Subcutaneous abdominal adipose tissue (tissue), 5 donors: ENCODE measurements at regions not wholly inside any gene's neighbourhood (a gene's known extent, or its start where the extent isn't known, plus 50 kb on each side); places are given as distances from the start of the nearest gene placed in this dataset.

Experiments used
- H3K27ac ChIP-seq: one replicate; pipeline ENCODE4 v1.7.0; 2013; ENCODE audit warnings: low read depth, mild to moderate bottlenecking, inconsistent platforms, low read length, moderate library complexity
- H3K27me3 ChIP-seq, 5 donors: one replicate each; pipeline ENCODE4 v1.7.0; 2013; ENCODE audit warnings: low read length in 5 of 5, inconsistent platforms in 1 of 5; ENCODE audit not compliant: control insufficient read depth in 5 of 5, insufficient read depth in 4 of 5
- H3K36me3 ChIP-seq, 5 donors: one replicate each; pipeline ENCODE4 v1.7.0; 2013; ENCODE audit warnings: low read length in 5 of 5; ENCODE audit not compliant: control insufficient read depth in 5 of 5, insufficient read depth in 5 of 5
- H3K4me1 ChIP-seq, 5 donors: one replicate each; pipeline ENCODE4 v1.7.0; 2013; ENCODE audit warnings: low read length in 5 of 5, mild to moderate bottlenecking in 3 of 5, moderate library complexity in 1 of 5; ENCODE audit not compliant: control insufficient read depth in 5 of 5, insufficient read depth in 5 of 5
- H3K4me3 ChIP-seq, 5 donors: one replicate each; pipeline ENCODE4 v1.7.0; 2013; ENCODE audit warnings: low read length in 5 of 5, low read depth in 1 of 5
- H3K9ac ChIP-seq, 5 donors: one replicate each; pipeline ENCODE4 v1.7.0; 2013; ENCODE audit warnings: low read length in 5 of 5, mild to moderate bottlenecking in 4 of 5, moderate library complexity in 3 of 5
- H3K9me3 ChIP-seq, 5 donors: one replicate each; pipeline ENCODE4 v1.7.0; 2013; ENCODE audit warnings: low read length in 5 of 5; ENCODE audit not compliant: control insufficient read depth in 5 of 5
- donor health status: healthy.
- donor health status: healthy.
- donor health status: healthy.
- donor health status: healthy.
- donor health status: healthy.

DNA sequence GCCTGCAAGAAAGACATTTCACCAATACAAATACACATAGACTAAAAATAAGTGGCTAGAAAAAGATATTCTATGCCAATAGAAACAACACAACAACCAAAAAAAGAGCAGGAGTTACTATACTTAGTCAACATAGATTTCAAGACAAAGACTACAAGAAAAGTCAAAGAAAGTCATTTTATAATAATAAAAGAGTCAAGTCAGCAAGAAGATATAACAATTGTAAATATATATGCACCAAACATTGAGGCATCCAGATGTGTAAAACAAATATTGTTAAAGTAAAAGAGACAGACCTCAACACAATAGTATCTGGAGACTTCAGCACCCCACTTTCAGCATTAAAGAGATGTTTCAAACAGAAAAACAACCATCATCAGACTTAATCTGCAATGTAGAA is 104.6 kb downstream of the AMY1C start:
- peaks cover 0 to 5% (median 0%) of the 10 kb centered on the region in 5 donors for H3K9me3 ChIP-seq
- no peak overlapping the region for H3K27ac ChIP-seq
- H3K4me1 ChIP-seq, result no peaks in the 10 kb centered on the region
- H3K4me3 ChIP-seq, result no peak overlapping the region
- no peaks in the 10 kb centered on the region for H3K36me3 ChIP-seq
- no peaks in the 10 kb centered on the region for H3K27me3 ChIP-seq
- no peak overlapping the region for H3K9ac ChIP-seq

DNA sequence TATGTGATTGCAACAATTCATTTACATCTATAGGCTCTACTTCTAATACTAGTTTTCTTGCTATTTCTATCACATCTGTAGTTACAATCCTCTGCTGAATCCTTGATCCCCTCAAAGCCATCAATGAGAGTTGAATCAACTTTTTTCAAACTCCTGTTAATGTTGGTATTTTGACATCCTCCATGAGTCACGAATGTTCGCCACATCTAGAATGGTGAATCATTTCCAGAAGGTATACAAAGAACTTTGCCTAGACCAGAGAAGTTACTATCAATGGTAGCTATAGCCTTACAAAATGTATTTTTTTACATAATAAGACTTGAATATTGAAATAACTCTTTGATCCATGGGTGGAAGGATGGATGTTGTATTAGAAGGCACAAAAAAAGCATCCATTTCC is 110.0 kb downstream of the AMY1C start:
- Histone ChIP-seq H3K27me3 (no peaks in the 10 kb centered on the region), H3K27ac (no peak overlapping the region), H3K9me3 (peaks cover 0 to 4% (median 0%) of the 10 kb centered on the region in 5 donors), H3K36me3 (no peaks in the 10 kb centered on the region), H3K4me3 (no peak overlapping the region), H3K9ac (no peak overlapping the region), H3K4me1 (no peaks in the 10 kb centered on the region)

DNA sequence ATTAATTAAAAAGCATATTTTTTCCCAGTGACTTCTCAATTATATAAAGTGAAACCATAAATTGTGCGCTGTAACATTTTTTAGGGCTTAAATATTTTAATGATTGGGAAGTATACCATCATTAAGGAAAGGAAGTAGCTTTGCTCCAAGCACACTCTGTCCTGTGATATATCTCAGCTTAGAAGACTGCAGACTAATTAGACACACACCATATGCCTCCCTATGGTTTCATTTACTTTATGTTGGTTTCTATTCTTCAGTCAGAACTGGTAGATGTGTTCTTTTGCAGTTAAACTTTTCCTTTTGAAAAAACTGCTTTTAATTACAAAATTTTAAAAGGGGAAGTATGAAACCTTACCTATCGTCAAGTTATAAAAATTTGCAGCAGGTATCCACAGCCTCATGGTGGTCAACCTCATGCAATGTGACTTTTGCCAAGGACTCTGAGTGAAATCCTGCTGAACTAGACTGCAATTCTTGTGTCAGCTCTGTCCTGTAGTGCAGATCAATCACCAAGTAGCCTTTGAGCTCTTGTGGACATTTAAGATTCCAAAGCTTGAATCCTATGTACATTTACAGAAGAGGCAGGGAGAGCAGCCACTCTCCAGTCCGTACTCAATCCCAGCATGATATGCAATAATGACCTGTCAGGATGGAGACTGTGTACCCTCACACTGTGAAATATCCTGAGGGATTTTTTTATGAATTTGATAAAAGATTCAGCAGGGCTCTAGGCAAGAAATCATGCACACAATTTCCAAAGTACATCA is 149.1 kb downstream of the AMY1C start:
- H3K27ac ChIP-seq, result no peak overlapping the region
- no peaks in the 10 kb centered on the region for H3K4me1 ChIP-seq
- no peak overlapping the region for H3K4me3 ChIP-seq
- no peaks in the 10 kb centered on the region for H3K27me3 ChIP-seq
- no peaks in the 10 kb centered on the region for H3K9me3 ChIP-seq
- H3K9ac ChIP-seq, result no peak overlapping the region
- no peaks in the 10 kb centered on the region for H3K36me3 ChIP-seq

DNA sequence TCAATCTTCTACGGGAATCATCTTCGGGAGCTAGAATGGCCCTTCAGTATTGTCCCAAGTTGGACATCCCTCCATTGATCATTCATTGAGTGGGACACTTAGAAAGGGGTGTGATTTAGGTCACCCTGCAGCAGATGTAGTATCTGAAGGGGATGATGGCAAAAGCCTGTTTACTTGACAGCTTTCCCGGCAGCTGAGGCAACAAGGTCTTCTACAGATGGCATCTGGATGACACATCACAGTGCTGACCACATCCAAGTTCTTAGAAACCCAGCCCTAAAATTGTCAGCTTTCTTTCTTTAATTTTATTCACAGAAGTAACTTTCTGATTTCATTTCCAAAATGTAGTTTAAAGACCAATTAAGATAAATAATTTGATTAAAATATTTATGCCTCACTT is 150.3 kb downstream of the AMY1C start:
- Histone ChIP-seq H3K36me3 (no peaks in the 10 kb centered on the region), H3K9ac (no peak overlapping the region), H3K4me3 (no peak overlapping the region), H3K27me3 (no peaks in the 10 kb centered on the region), H3K4me1 (no peaks in the 10 kb centered on the region), H3K9me3 (no peaks in the 10 kb centered on the region), H3K27ac (no peak overlapping the region)

DNA sequence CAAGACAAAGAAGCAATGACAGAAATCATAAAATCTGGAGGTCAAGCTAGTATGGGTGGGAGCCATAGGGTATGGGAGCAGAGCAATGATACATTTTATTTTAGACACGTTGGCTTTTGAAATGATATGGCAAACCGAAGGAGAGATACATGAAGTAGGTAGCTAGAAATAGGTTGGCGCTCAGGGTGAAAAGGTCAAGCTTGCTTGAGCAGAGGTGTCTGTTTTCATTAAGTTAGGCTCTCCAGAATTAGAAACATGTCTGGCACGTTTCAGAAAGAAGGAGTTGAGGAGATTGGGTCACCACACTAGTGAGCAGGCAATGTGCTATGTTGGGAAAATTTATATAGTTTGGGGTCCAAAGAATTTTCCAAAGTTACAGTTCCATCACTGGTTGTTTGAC is 151.4 kb downstream of the AMY1C start:
- no peaks in the 10 kb centered on the region for H3K27me3 ChIP-seq
- H3K9me3 ChIP-seq, result no peaks in the 10 kb centered on the region
- no peaks in the 10 kb centered on the region for H3K36me3 ChIP-seq
- no peak overlapping the region for H3K4me3 ChIP-seq
- no peak overlapping the region for H3K9ac ChIP-seq
- H3K27ac ChIP-seq, result no peak overlapping the region
- H3K4me1 ChIP-seq, result no peaks in the 10 kb centered on the region

DNA sequence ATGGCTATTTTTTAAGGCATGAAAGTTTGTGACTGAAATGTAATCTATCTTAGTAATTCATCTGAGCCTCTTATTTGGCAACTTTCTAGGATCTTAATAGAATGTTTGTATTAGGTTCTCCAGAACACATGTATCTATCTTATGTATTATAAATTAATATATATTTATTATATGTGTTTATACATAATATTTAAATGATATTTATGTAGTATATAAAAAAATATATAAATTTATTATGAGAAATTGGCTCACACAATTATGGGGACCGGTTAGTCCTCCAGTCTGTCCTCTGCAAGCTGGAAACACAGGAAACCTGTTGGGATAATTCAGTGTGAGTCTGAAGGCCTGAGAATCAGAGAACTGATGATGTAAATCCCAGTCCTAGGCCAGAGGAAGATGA is 155.7 kb downstream of the AMY1C start:
- Histone ChIP-seq H3K4me3 (no peak overlapping the region), H3K27me3 (no peaks in the 10 kb centered on the region), H3K9ac (no peak overlapping the region), H3K36me3 (no peaks in the 10 kb centered on the region), H3K27ac (no peak overlapping the region), H3K4me1 (no peaks in the 10 kb centered on the region), H3K9me3 (no peaks in the 10 kb centered on the region)

DNA sequence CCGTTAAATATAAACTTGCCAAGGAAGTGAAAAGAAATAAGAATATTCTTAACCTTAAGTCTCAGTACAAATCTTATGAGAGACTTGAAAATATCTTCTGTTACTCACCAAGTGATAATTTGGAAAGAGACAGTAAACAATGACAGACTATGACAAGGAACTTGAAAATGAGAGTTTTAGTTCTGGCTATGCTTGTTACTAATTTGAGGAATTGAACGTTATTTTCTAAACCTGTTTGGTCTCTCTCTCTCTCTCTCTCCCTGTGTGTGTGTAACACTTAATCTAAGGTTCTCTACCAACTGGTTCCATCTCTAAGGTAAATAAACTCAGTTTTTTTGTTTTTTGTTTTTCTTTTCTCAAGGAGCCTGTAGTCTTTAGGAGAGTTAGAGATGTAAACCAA is 161.8 kb downstream of the AMY1C start:
- H3K27ac ChIP-seq, result no peak overlapping the region
- no peaks in the 10 kb centered on the region for H3K9me3 ChIP-seq
- H3K9ac ChIP-seq, result no peak overlapping the region
- no peaks in the 10 kb centered on the region for H3K27me3 ChIP-seq
- no peaks in the 10 kb centered on the region for H3K36me3 ChIP-seq
- no peak overlapping the region for H3K4me3 ChIP-seq
- no peaks in the 10 kb centered on the region for H3K4me1 ChIP-seq

DNA sequence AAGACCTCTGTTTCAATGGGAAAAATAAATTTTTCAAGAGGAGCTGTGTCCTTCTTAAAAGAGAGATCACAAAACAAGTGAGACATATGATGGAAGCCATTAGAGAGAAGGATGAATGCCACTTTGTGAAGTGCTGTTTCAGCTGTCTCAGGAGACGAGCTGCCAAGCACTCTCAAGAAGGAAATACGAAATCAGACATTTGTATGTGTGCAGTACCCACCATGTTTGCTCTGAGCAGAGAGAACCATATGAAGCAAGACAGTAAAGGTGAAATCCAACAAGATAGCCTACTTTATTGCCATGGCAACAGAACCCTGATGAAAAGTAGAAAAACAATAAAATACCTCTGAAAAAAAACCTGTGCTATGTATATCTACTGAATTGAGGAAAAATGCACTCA is 168.1 kb downstream of the AMY1C start:
- Histone ChIP-seq H3K4me3 (no peak overlapping the region), H3K36me3 (no peaks in the 10 kb centered on the region), H3K9me3 (no peaks in the 10 kb centered on the region), H3K4me1 (no peaks in the 10 kb centered on the region), H3K9ac (no peak overlapping the region), H3K27me3 (no peaks in the 10 kb centered on the region), H3K27ac (no peak overlapping the region)

DNA sequence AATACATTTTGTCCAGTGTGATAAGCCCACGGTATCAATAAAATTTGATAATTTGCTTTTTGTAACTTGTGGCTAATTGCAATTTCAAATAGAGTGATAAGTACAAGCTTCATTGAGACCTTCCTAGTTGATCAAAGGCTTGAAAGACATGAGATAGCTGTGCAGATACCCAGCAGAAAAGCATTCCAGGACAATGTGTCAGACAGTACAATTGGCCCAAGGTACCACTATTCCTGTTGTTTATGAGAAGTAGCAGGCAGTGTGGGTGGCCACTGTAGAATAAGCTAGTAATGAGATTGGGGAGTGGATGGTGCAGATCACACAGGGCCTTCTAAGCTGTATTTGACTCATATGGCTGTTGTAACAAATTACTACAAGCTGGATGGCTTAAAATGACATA is 182.2 kb downstream of the AMY1C start:
- H3K4me1 ChIP-seq, result no peaks in the 10 kb centered on the region
- H3K27ac ChIP-seq, result no peak overlapping the region
- H3K36me3 ChIP-seq, result no peaks in the 10 kb centered on the region
- H3K27me3 ChIP-seq, result no peaks in the 10 kb centered on the region
- H3K4me3 ChIP-seq, result no peak overlapping the region
- H3K9me3 ChIP-seq, result peaks cover 0 to 5% (median under 1%) of the 10 kb centered on the region in 5 donors
- no peak overlapping the region for H3K9ac ChIP-seq

DNA sequence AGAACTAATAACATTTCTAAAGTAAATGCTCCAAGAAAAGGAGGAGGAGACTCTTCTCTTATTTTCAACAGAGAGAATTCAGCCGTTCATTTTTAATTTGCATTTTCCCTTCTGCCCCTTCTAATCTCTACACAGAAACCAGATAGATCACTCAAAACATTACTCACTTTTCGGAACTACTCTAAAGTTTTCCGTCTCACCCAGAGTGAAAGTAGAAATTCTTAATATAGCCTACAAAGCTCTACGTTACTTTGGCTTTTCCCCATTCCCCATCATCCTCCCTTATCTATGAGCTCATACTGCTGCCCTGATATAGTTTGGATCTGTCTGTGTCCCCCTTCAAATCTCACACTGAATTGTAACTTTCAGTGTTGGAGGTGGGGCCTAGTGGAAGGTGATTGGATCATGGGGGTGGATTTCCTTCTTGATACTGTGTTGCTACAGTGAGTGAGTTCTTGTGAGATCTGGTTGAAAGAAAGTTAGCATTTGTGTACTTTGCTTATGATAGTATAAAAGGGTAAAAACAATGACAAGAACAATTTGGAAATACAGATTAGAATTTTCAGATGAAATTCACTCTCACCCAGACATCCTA is 188.2 kb downstream of the AMY1C start:
- no peaks in the 10 kb centered on the region for H3K4me1 ChIP-seq
- no peak overlapping the region for H3K9ac ChIP-seq
- H3K4me3 ChIP-seq, result no peak overlapping the region
- H3K27me3 ChIP-seq, result no peaks in the 10 kb centered on the region
- H3K9me3 ChIP-seq, result no peaks in the 10 kb centered on the region
- H3K27ac ChIP-seq, result no peak overlapping the region
- no peaks in the 10 kb centered on the region for H3K36me3 ChIP-seq
